ENCODE measurements at regions not wholly inside any gene's neighbourhood (a gene's known extent, or its start where the extent isn't known, plus 50 kb on each side); places are given as distances from the start of the nearest gene placed in this dataset.

DNA sequence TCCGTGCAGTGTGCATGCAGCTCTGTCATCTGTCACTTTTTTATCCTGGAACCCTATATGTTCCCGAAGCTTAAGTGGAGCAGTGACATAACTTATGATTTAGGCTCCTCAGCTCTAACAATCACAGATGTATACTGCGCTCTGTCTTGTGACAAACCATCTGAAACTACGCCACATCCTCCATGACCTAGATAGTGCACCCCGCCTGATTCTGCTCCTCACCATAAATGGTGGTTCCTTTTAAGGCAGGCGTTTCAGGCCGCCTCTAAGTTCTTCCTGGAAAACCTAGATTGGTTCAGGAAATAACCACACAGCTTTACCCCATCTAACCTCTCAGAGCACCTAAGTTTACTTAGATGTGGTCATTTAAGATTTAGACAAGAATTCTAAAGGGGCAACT, 372.0 kb downstream of the CDH10 start:
- no peak for DNase-seq

GRCh38 chr5:24280215-24280614, 364.6 kb downstream of the CDH10 start:
- no peak for DNase-seq

DNA sequence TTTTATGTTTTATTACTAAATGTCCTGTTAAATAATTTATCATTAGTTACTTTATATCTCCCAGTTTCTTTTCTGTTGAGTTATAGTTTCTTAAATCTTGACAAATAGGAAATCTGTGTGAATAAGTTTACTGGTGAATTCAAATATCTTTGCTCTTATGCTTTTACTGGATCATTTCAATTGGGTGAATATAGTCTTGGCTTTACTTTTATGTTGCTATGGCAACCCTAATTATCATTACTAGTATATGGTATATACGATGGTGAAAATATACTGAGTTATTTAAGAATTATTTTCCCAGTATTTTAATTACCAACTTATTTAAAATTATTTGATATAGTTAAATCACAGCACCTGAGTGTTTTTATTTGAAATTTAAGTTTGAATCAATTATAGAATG, 363.0 kb downstream of the CDH10 start:
- DNase-seq = no peak

GRCh38 chr5:24289582-24290335, 355.0 kb downstream of the CDH10 start:
- DNase-seq = no peak

DNA sequence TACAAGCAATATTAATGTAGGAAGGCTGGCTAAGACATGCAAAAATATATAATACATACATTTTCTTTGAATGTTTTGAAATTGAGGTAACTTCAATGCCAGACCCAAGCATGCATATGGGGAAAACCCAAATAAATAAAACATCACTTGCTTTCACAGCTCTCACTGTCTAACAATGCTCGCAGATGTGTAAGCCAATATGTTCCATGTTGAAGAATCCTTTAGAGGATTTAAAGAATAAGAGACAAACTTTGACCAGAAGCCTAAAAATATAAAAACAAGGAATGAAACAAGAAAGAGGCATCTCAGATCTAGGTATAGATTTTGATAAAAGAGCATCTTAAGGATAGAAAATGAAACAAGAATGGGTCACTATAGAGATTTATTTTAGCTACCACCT, 354.2 kb downstream of the CDH10 start:
- DNase-seq = no peak

DNA sequence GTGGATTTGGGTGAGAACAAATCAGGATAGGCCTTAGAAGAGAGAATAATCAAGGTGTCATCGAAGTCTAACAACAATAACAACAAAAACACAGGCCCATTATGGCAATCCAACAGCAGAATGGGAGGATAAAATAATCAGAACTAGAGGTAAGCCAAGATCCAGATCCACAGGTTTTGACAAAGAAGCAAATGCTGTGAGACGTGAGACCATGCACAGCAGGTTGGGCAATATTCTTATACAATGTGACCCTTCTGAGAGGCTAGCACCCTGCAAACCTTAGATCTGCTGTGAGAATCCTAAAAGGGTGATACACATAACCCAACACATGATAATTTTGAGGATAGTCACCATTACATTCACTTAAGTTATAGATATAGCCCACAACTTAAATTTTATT, 352.9 kb downstream of the CDH10 start:
- DNase-seq = no peak

DNA sequence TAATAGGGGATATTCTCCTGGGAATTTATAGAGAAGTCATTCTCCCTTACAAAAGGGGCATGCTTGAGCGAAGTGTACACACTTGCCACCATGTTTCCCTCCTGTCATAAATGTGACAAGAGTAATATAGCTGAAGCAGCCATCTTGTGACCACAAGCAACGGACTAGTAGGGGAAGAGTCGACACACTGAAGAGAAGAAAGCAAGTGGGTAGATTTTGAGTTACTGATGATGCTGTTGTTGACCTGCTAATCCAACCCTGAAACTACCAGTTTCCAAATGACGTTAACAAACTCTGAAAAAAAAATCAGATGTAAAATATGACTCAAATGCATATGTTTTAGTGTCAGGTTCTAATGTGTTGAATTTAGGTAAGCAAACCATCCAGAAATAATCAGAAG, 350.4 kb downstream of the CDH10 start:
- DNase-seq = no peak

DNA sequence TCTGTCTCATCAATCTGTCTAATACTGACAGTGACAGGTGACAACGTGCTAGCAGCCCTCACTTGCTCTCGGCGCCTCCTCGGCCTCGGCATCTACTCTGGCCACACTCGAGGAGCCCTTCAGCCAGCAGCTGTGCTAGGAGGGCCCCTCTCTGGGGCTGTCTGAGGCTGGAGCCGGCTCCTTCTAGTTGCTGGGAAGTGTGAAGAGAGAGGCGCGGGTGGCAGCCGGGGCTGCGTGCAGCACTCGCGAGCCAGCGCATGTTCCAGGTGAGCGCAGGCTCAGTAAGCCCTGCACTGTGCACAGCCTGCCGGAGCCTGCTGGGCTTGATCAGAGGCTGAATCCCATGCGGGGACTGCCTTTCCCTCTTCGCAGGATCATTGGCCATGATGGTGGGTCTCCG, 330.7 kb downstream of the CDH10 start:
- no peak for DNase-seq

DNA sequence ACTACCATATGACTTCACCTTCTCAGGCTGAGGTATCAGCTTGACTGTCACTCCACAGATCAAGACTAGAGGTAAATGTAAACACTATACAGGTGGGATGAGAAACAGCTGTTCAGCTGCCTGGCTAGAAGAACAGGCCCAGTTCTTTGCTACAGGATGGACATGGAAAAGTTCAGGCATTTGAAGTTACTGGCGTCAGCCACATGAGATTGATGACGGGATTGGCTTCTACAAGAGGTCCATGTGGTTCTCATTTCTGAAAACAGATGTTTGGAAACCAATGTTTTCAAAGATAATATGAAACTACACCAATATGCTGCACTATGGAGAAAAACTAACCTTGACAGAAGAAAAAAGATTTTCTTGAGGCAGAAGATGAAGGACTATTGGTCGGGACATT, 324.1 kb downstream of the CDH10 start:
- no peak for DNase-seq

GRCh38 chr5:24325306-24325832, 319.4 kb downstream of the CDH10 start:
- DNase-seq = no peak

- no peak for DNase-seq
Measured at GRCh38 chr5:24331531-24331930, 313.2 kb downstream of the CDH10 start.

- DNase-seq = no peak
Measured at GRCh38 chr5:24347158-24347557, 297.6 kb downstream of the CDH10 start.

GRCh38 chr5:24351285-24351684, 293.5 kb downstream of the CDH10 start:
- no peak for DNase-seq

- no peak for DNase-seq
Measured at GRCh38 chr5:24353016-24353415, 291.8 kb downstream of the CDH10 start.

GRCh38 chr5:24353611-24354010, 291.2 kb downstream of the CDH10 start:
- DNase-seq = no peak

GRCh38 chr5:24363789-24364481, 280.8 kb downstream of the CDH10 start:
- DNase-seq = peak; percentile 44

GRCh38 chr5:24364711-24365110, 280.1 kb downstream of the CDH10 start:
- peak; percentile 19 for DNase-seq

DNA sequence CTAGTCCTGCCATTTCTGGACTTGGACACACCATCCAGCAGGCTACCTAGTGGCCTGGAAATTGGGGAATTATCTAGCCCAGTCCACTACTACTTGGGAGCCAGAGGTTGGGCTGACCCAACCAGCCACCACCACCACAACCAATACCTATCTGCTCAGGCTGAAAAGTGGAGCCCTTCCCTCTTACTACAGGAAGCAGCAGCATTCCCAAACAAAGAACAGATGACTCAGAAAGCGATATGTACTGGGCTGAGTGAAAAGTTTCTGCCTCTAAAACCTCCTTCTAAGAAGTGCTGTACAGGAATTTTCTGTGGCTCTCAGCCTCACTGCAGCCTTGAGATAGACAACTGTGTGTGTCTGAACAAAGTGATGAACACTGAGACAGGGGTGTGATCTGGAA, 279.4 kb downstream of the CDH10 start:
- no peak for DNase-seq

DNA sequence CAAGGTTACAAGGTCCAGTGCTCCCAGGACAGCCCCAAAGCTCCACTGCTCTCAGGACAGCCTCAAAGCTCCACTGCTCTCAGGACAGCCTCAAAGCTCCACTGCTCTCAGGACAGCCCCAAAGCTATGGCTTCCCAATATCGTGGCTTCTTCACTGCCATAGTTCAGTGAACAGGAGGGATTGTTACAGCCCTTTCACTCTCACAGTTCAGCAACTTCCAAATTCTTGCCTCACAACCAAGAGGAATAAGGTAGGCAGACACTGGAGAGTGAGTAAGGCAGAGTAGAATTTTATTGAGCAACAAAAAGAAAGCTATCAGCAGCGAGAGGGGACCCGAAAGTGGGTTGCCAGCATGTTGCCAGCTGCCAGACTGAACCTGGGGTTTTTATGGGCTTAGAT, 277.6 kb downstream of the CDH10 start:
- DNase-seq = no peak

- DNase-seq = no peak
Measured at GRCh38 chr5:24368115-24368514, 276.7 kb downstream of the CDH10 start.

- no peak for DNase-seq
Measured at GRCh38 chr5:24376210-24376609, 268.6 kb downstream of the CDH10 start.

GRCh38 chr5:24376616-24377015, 268.2 kb downstream of the CDH10 start:
- no peak for DNase-seq

DNA sequence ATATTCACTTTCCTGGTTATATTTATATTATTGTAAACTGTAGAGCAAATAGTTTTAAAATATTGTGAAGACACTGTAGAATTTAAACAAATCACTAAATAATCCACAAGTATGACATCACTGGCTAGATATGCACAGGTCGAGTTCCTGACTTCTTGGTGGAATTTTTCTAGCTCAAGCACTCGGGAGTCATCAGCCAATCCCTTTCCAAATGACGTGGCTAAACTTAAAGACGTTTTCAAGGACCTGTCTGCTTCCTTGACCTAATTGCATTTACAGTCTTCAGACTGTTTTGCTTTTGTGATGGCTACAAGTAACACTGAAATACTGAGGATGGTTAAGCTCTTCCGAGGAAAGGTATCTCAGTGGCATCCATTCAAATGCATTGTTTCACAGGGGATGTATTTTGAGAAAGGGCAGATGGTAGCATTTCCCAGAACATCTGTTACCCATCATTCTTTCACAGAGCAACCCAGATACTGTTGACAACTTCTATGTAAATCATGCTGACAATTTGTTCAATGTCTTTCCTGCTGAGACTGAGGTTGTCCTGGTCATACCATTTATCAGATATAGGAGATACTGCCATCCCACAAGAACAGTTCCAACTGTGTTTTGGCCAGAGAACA, 262.8 kb downstream of the CDH10 start:
- no peak for DNase-seq

GRCh38 chr5:24385070-24385469, 259.7 kb downstream of the CDH10 start:
- no peak for DNase-seq
